Nephron (organoid): ENCODE measurements at regions not wholly inside any gene's neighbourhood (a gene's known extent, or its start where the extent isn't known, plus 50 kb on each side); places are given as distances from the start of the nearest gene placed in this dataset.

Experiments used
- H3K27ac Mint-ChIP-seq, 3 experiments: 2 replicates each; pipeline ENCODE4 v1.8.0; 2020; ENCODE audit warnings: mixed read lengths in 3 of 3, mild to moderate bottlenecking in 2 of 3, moderate library complexity in 1 of 3
- H3K27me3 Mint-ChIP-seq: 2 replicates; pipeline ENCODE4 v1.8.0; 2021; ENCODE audit warnings: low read depth, mild to moderate bottlenecking, moderate library complexity, mixed read lengths
- H3K36me3 Mint-ChIP-seq: 2 replicates; pipeline ENCODE4 v1.8.0; 2020; ENCODE audit warnings: low read depth, mixed read lengths
- H3K4me1 Mint-ChIP-seq: 2 replicates; pipeline ENCODE4 v1.8.0; 2020; ENCODE audit warnings: mixed read lengths
- H3K4me3 Mint-ChIP-seq, 3 experiments: 2 replicates each; pipeline ENCODE4 v1.8.0; 2020; ENCODE audit warnings: mild to moderate bottlenecking in 3 of 3, mixed read lengths in 3 of 3, moderate library complexity in 2 of 3
- H3K9me3 Mint-ChIP-seq: 2 replicates; pipeline ENCODE4 v1.8.0; 2020; ENCODE audit warnings: mixed read lengths
- CTCF ChIP-seq, 3 experiments: fragments of 200-600 bp; sonication (generic); IDR thresholded peaks; one replicate each; pipeline ENCODE4 v1.5.0; 2021; ENCODE audit warnings: antibody characterized with exemption in 3 of 3; ENCODE audit not compliant: unreplicated experiment in 3 of 3

GRCh38 chr5:57552033-57552432, 69.4 kb upstream of the ACTBL2 start:
- H3K36me3 Mint-ChIP-seq = no peaks in the 10 kb centered on the region
- H3K27ac Mint-ChIP-seq = peak overlapping the region; percentile 48 to 53 (median 51)
- peaks cover 7% of the 10 kb centered on the region for H3K27me3 Mint-ChIP-seq
- H3K4me1 Mint-ChIP-seq = peaks cover 20% of the 10 kb centered on the region
- no peak overlapping the region for H3K4me3 Mint-ChIP-seq
- H3K9me3 Mint-ChIP-seq = peaks cover 20% of the 10 kb centered on the region
- TF ChIP-seq CTCF (IDR thresholded peaks at IDR 0.05; ENCODE audit: unreplicated experiment in 3 of 3) = no peak

GRCh38 chr5:57551251-57551650, 68.6 kb upstream of the ACTBL2 start:
- no peak overlapping the region for H3K4me3 Mint-ChIP-seq
- no peak for TF ChIP-seq CTCF (IDR thresholded peaks at IDR 0.05; ENCODE audit: unreplicated experiment in 3 of 3)
- peaks cover 20% of the 10 kb centered on the region for H3K4me1 Mint-ChIP-seq
- peaks cover 26% of the 10 kb centered on the region for H3K9me3 Mint-ChIP-seq
- H3K27ac Mint-ChIP-seq = no peak overlapping the region
- H3K36me3 Mint-ChIP-seq = no peaks in the 10 kb centered on the region
- H3K27me3 Mint-ChIP-seq = peaks cover 7% of the 10 kb centered on the region

GRCh38 chr5:57550132-57550531, 67.5 kb upstream of the ACTBL2 start:
- no peak for TF ChIP-seq CTCF (IDR thresholded peaks at IDR 0.05; ENCODE audit: unreplicated experiment in 3 of 3)
- H3K4me1 Mint-ChIP-seq = peaks cover 20% of the 10 kb centered on the region
- no peak overlapping the region for H3K27ac Mint-ChIP-seq
- no peak overlapping the region for H3K4me3 Mint-ChIP-seq
- H3K9me3 Mint-ChIP-seq = peaks cover 26% of the 10 kb centered on the region
- peaks cover 7% of the 10 kb centered on the region for H3K27me3 Mint-ChIP-seq
- no peaks in the 10 kb centered on the region for H3K36me3 Mint-ChIP-seq

- Mint-ChIP-seq H3K4me1 (peaks cover 20% of the 10 kb centered on the region), H3K27me3 (peaks cover 7% of the 10 kb centered on the region), H3K4me3 (no peak overlapping the region), H3K36me3 (no peaks in the 10 kb centered on the region), H3K27ac (no peak overlapping the region), H3K9me3 (peaks cover 26% of the 10 kb centered on the region)
- TF ChIP-seq CTCF (IDR thresholded peaks at IDR 0.05; ENCODE audit: unreplicated experiment in 3 of 3) = no peak
Observed at GRCh38 chr5:57549566-57549965, 67.0 kb upstream of the ACTBL2 start.

GRCh38 chr5:57540823-57541222, 58.2 kb upstream of the ACTBL2 start:
- peaks cover 3% of the 10 kb centered on the region for H3K27me3 Mint-ChIP-seq

More at GRCh38 chr5:57540823-57541222, 58.2 kb upstream of the ACTBL2 start:
- H3K9me3 Mint-ChIP-seq = peaks cover 2% of the 10 kb centered on the region
- no peak overlapping the region for H3K4me3 Mint-ChIP-seq
- no peak for TF ChIP-seq CTCF (IDR thresholded peaks at IDR 0.05; ENCODE audit: unreplicated experiment in 3 of 3)
- peaks cover 32% of the 10 kb centered on the region for H3K4me1 Mint-ChIP-seq
- H3K27ac Mint-ChIP-seq = no peak overlapping the region
- H3K36me3 Mint-ChIP-seq = no peaks in the 10 kb centered on the region
